IMR-90 (cell line): ENCODE measurements at regions not wholly inside any gene's neighbourhood (a gene's known extent, or its start where the extent isn't known, plus 50 kb on each side); places are given as distances from the start of the nearest gene placed in this dataset.

Experiments used
- ATAC-seq: fragments of 200-7000 bp; cut with Tn5 transposase; 2 replicates; pipeline ENCODE4 v1.9.1; 2020; ENCODE audit warnings: low read depth, mild to moderate bottlenecking, moderate library complexity
- BruUV-seq: library from RNA; stranded (reverse); fragments of 400-500 nt; replicated peaks from 2 replicates; lab custom pipeline; 2021; lab: Mats Ljungman, UMichigan
- CTCF ChIA-PET: fragments of 300-600 bp; formaldehyde crosslinking; extraction: SDS; loops from one replicate; lab custom pipeline; 2021; ENCODE audit warnings: antibody characterized with exemption; lab: Yijun Ruan, JAX
- POLR2A ChIA-PET: fragments of 300-600 bp; sonication (Branson Sonifier 250); formaldehyde crosslinking; loops from one replicate; lab custom pipeline; 2022; ENCODE audit warnings: antibody characterized with exemption; ENCODE audit not compliant: unreplicated experiment; lab: Charles Lee
- DNase-seq: peaks from one replicate; pipeline ENCODE4 v3.0.0; 2013
- H2AFZ ChIP-seq: replicated peaks from 2 replicates; pipeline ENCODE3; 2013; ENCODE audit warnings: low read length, mild to moderate bottlenecking; ENCODE audit not compliant: poor library complexity
- H2AK5ac ChIP-seq: 2 replicates; pipeline ENCODE4 v1.6.1; 2013; ENCODE audit warnings: low read depth, low read length, inconsistent platforms
- H2AK9ac ChIP-seq: replicated peaks from 2 replicates; pipeline ENCODE3; 2013; ENCODE audit warnings: mild to moderate bottlenecking, low read depth, low read length, moderate library complexity; ENCODE audit not compliant: poor library complexity
- H2BK120ac ChIP-seq: 2 replicates; pipeline ENCODE4 v1.6.1; 2013; ENCODE audit warnings: low read depth, low read length, inconsistent platforms
- H2BK15ac ChIP-seq: 3 replicates; pipeline ENCODE4 v1.6.1; 2013; ENCODE audit warnings: low read depth, low read length, inconsistent platforms
- H2BK20ac ChIP-seq: 2 replicates; pipeline ENCODE4 v1.6.1; 2013; ENCODE audit warnings: low read depth, mild to moderate bottlenecking, inconsistent platforms, low read length, moderate library complexity
- H2BK5ac ChIP-seq: 2 replicates; pipeline ENCODE4 v1.6.1; 2013; ENCODE audit warnings: mild to moderate bottlenecking, low read depth, low read length, inconsistent platforms; ENCODE audit not compliant: poor library complexity, severe bottlenecking
- H3K14ac ChIP-seq: replicated peaks from 2 replicates; pipeline ENCODE4 v1.6.1; 2013; ENCODE audit warnings: low read depth, low read length, inconsistent platforms
- H3K18ac ChIP-seq: 2 replicates; pipeline ENCODE4 v1.6.1; 2013; ENCODE audit warnings: low read depth, low read length, control low read depth
- H3K23ac ChIP-seq: 2 replicates; pipeline ENCODE4 v1.6.1; 2013; ENCODE audit warnings: low read depth, low read length, inconsistent platforms
- H3K27ac ChIP-seq: 2 replicates; pipeline ENCODE4 v1.5.1; 2013; ENCODE audit warnings: mild to moderate bottlenecking, control low read depth, low read length; ENCODE audit not compliant: insufficient read depth
- H3K27me3 ChIP-seq: 2 replicates; pipeline ENCODE4 v1.6.1; 2013; ENCODE audit warnings: low read length; ENCODE audit not compliant: control insufficient read depth, insufficient read depth
- H3K36me3 ChIP-seq: 2 replicates; pipeline ENCODE4 v1.6.1; 2013; ENCODE audit warnings: low read length, mixed read lengths; ENCODE audit not compliant: control insufficient read depth, insufficient read depth
- H3K4ac ChIP-seq: 2 replicates; pipeline ENCODE4 v1.6.1; 2013; ENCODE audit warnings: low read depth, low read length, inconsistent platforms
- H3K4me1 ChIP-seq: 2 replicates; pipeline ENCODE4 v1.6.1; 2013; ENCODE audit warnings: low read length, mixed read lengths; ENCODE audit not compliant: control insufficient read depth, insufficient read depth
- H3K4me2 ChIP-seq: 2 replicates; pipeline ENCODE4 v1.6.1; 2013; ENCODE audit warnings: low read depth, mild to moderate bottlenecking, control low read depth, low read length, moderate library complexity
- H3K4me3 ChIP-seq: 2 replicates; pipeline ENCODE4 v1.5.1; 2013; ENCODE audit warnings: low read depth, mild to moderate bottlenecking, control low read depth, low read length, moderate library complexity; ENCODE audit not compliant: insufficient read depth
- H3K56ac ChIP-seq: 2 replicates; pipeline ENCODE4 v1.6.1; 2013; ENCODE audit warnings: low read length, inconsistent platforms; ENCODE audit not compliant: insufficient read depth; ENCODE audit errors: extremely low read depth
- H3K79me1 ChIP-seq, 2 experiments: 2 replicates each; pipeline ENCODE4 v1.6.1; 2013; ENCODE audit warnings: low read length in 2 of 2, inconsistent platforms in 1 of 2, low read depth in 1 of 2
- H3K9ac ChIP-seq: 2 replicates; pipeline ENCODE4 v1.6.1; 2013; ENCODE audit warnings: low read depth, low read length, control low read depth
- H3K9me1 ChIP-seq: 2 replicates; pipeline ENCODE4 v1.6.1; 2013; ENCODE audit warnings: low read length, inconsistent platforms; ENCODE audit not compliant: insufficient read depth
- H3K9me3 ChIP-seq: 2 replicates; pipeline ENCODE4 v1.6.1; 2013; ENCODE audit warnings: low read length; ENCODE audit not compliant: control insufficient read depth, insufficient read depth
- H4K20me1 ChIP-seq: 2 replicates; pipeline ENCODE4 v1.6.1; 2013; ENCODE audit warnings: low read length, inconsistent platforms; ENCODE audit not compliant: insufficient read depth
- H4K5ac ChIP-seq: 2 replicates; pipeline ENCODE4 v1.6.1; 2013; ENCODE audit warnings: mild to moderate bottlenecking, low read depth, low read length, control low read depth
- H4K8ac ChIP-seq, 2 experiments: 2 replicates each; pipeline ENCODE4 v1.6.1; 2013; ENCODE audit warnings: low read depth in 2 of 2, low read length in 2 of 2, control low read depth in 1 of 2, inconsistent platforms in 1 of 2
- H4K91ac ChIP-seq: 2 replicates; pipeline ENCODE4 v1.6.1; 2013; ENCODE audit warnings: low read depth, low read length, inconsistent platforms; ENCODE audit not compliant: insufficient read depth
- CEBPB ChIP-seq: IDR thresholded peaks from 2 replicates; pipeline ENCODE4 v1.6.1; 2012; ENCODE audit warnings: low read depth, low read length, improper control_type of control experiment
- CHD1 ChIP-seq: IDR thresholded peaks from 2 replicates; pipeline ENCODE4 v1.6.1; 2012; ENCODE audit warnings: low read depth, low read length, improper control_type of control experiment
- MXI1 ChIP-seq: IDR thresholded peaks from 2 replicates; pipeline ENCODE4 v1.6.1; 2012; ENCODE audit warnings: low read depth, mild to moderate bottlenecking, low read length, moderate library complexity, borderline replicate concordance
- NFE2L2 ChIP-seq: fragments of 150-350 bp; IDR thresholded peaks from 2 replicates; pipeline ENCODE4 v1.6.1; 2016; ENCODE audit warnings: low read depth, mild to moderate bottlenecking, low read length
- POLR2A ChIP-seq: IDR thresholded peaks from 2 replicates; pipeline ENCODE4 v1.6.1; 2012; ENCODE audit warnings: mild to moderate bottlenecking, low read depth, low read length
- RCOR1 ChIP-seq: IDR thresholded peaks from 2 replicates; pipeline ENCODE4 v1.6.1; 2012; ENCODE audit warnings: mild to moderate bottlenecking, low read length, improper control_type of control experiment; ENCODE audit not compliant: insufficient replicate concordance
- WGBS, 2 experiments: methylation state at CpG; one replicate each; pipeline versions ENCODE4 v1.1.5 to v1.1.7; 2013; ENCODE audit warnings: missing lambda C conversion rate in 2 of 2; ENCODE audit not compliant: insufficient read length in 1 of 2; ENCODE audit errors: extremely low coverage in 2 of 2; 5-methylcytosine and 5-hydroxymethylcytosine counted together
- dilution Hi-C: fragments of 300-500 bp; cut with HindIII; formaldehyde crosslinking; loops from one replicate; pipeline ENCODE4 v1.14.3; 2018; ENCODE audit warnings: low sequenced_read_pairs; ENCODE audit not compliant: unreplicated experiment
- in situ Hi-C: fragments of 300-500 bp; cut with MboI; formaldehyde crosslinking; loops from 3 replicates; pipeline ENCODE4 v1.14.3; 2019; ENCODE audit warnings: low sequenced_read_pairs, inconsistent platforms, mixed read lengths
- intact Hi-C: fragments of 100-400 bp; cut with micrococcal nuclease; formaldehyde crosslinking; loops from 2 replicates; pipeline ENCODE4 v1.10.0; 2022
- TF ChIP-seq, protein P1 (sequence below): fragments of 150-350 bp; IDR thresholded peaks from 2 replicates; pipeline ENCODE4 v1.6.1; 2016; ENCODE audit warnings: low read depth, mild to moderate bottlenecking, low read length, moderate library complexity, borderline replicate concordance

- H4K20me1 ChIP-seq: no peaks in the 10 kb centered on the region
Observed at GRCh38 chr16:80254970-80255369, 285.8 kb upstream of the DYNLRB2 start.

More at GRCh38 chr16:80254970-80255369, 285.8 kb upstream of the DYNLRB2 start:
- Histone ChIP-seq H3K14ac (no peak overlapping the region), H3K23ac (no peak overlapping the region), H3K18ac (no peak overlapping the region), H3K36me3 (no peaks in the 10 kb centered on the region), H3K9me3 (no peaks in the 10 kb centered on the region), H3K4ac (no peak overlapping the region), H2BK15ac (no peak overlapping the region), H4K8ac (no peak overlapping the region), H3K4me1 (no peaks in the 10 kb centered on the region), H3K9ac (no peak overlapping the region), H3K9me1 (no peaks in the 10 kb centered on the region), H3K27me3 (no peaks in the 10 kb centered on the region; the same call in 1 of the 2 replicates), H3K4me2 (no peak overlapping the region), H2BK20ac (no peak overlapping the region), H2BK5ac (no peak overlapping the region), H3K56ac (no peak overlapping the region), H2AK9ac (no peak overlapping the region), H2AK5ac (no peak overlapping the region), H2BK120ac (no peak overlapping the region), H4K5ac (no peak overlapping the region), H3K4me3 (no peak overlapping the region), H3K79me1 (no peaks in the 10 kb centered on the region), H3K27ac (no peak overlapping the region), H2AFZ (no peak overlapping the region), H4K91ac (no peak overlapping the region)
- CTCF ChIA-PET: no interaction called here
- in situ Hi-C loops: no loop called here
- POLR2A ChIA-PET: no interaction called here
- TF ChIP-seq, protein P1, sequence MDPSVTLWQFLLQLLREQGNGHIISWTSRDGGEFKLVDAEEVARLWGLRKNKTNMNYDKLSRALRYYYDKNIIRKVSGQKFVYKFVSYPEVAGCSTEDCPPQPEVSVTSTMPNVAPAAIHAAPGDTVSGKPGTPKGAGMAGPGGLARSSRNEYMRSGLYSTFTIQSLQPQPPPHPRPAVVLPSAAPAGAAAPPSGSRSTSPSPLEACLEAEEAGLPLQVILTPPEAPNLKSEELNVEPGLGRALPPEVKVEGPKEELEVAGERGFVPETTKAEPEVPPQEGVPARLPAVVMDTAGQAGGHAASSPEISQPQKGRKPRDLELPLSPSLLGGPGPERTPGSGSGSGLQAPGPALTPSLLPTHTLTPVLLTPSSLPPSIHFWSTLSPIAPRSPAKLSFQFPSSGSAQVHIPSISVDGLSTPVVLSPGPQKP: no peak
- TF ChIP-seq POLR2A (no peak), MXI1 (no peak), CHD1 (no peak), CEBPB (no peak), NFE2L2 (no peak), RCOR1 (no peak)
- ATAC-seq (no peak), DNase-seq (no peak)
- intact Hi-C loops: no loop called here
- no TSS peak for BruUV-seq
- WGBS, 2 experiments: 90 to 100% methylated on average over 2 of the region's 4 CpGs
- dilution Hi-C loops: no loop called here
